HCT116 (cell line): ENCODE measurements at regions not wholly inside any gene's neighbourhood (a gene's known extent, or its start where the extent isn't known, plus 50 kb on each side); places are given as distances from the start of the nearest gene placed in this dataset.

ENCODE experiments used
- CEBPB ChIP-seq: IDR thresholded peaks from 2 replicates; pipeline ENCODE4 v1.6.1; 2012; ENCODE audit warnings: low read depth
- CTCF ChIP-seq, 3 experiments: fragments of 200-600 bp in 1 of 3; sonication (generic) in 1 of 3; IDR thresholded peaks in 2 of 3; conservative IDR thresholded peaks in 1 of 3; 2 replicates each; pipeline ENCODE4 v1.5.1; 2012 to 2017; ENCODE audit warnings: low read depth in 2 of 3, low read length in 2 of 3, antibody characterized with exemption in 1 of 3, borderline replicate concordance in 1 of 3, control low read depth in 1 of 3, mild to moderate bottlenecking in 1 of 3, mixed read lengths in 1 of 3, mixed run types in 1 of 3, moderate library complexity in 1 of 3; ENCODE audit not compliant: insufficient read depth in 1 of 3
- EGR1 ChIP-seq: IDR thresholded peaks from 2 replicates; pipeline ENCODE4 v1.6.1; 2012; ENCODE audit warnings: low read depth
- ELF1 ChIP-seq: IDR thresholded peaks from 2 replicates; pipeline ENCODE4 v1.6.1; 2012; ENCODE audit warnings: low read depth, borderline replicate concordance
- EZH2 ChIP-seq: fragments of 200-600 bp; sonication (generic); IDR thresholded peaks from 2 replicates; pipeline ENCODE4 v1.6.1; 2017; ENCODE audit warnings: antibody characterized with exemption, mixed run types
- POLR2A ChIP-seq: IDR thresholded peaks from 2 replicates; pipeline ENCODE4 v1.7.0; 2011; ENCODE audit warnings: borderline replicate concordance; ENCODE audit not compliant: insufficient read depth, insufficient read length; ENCODE audit errors: extremely low read depth
- POLR2AphosphoS5 ChIP-seq: IDR thresholded peaks from 2 replicates; pipeline ENCODE4 v1.6.1; 2011; ENCODE audit warnings: mild to moderate bottlenecking, low read depth, low read length, moderate library complexity
- RAD21 ChIP-seq: IDR thresholded peaks from 2 replicates; pipeline ENCODE4 v1.6.1; 2012; ENCODE audit warnings: low read depth, mild to moderate bottlenecking
- REST ChIP-seq: IDR thresholded peaks from 2 replicates; pipeline ENCODE4 v1.6.1; 2012; ENCODE audit warnings: low read depth
- SIN3A ChIP-seq: IDR thresholded peaks from 2 replicates; pipeline ENCODE4 v1.6.1; 2012; ENCODE audit warnings: low read depth
- ZFX ChIP-seq: fragments of 450-650 bp; IDR thresholded peaks from 2 replicates; pipeline ENCODE4 v1.6.1; 2017
- TF ChIP-seq, protein P1 (sequence below): IDR thresholded peaks from 2 replicates; pipeline ENCODE4 v1.6.1; 2012

- TF ChIP-seq, protein P1, sequence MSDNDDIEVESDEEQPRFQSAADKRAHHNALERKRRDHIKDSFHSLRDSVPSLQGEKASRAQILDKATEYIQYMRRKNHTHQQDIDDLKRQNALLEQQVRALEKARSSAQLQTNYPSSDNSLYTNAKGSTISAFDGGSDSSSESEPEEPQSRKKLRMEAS, result no peak
- TF ChIP-seq CTCF (IDR thresholded peaks at IDR 0.05 in 2 of 3, conservative IDR thresholded peaks at IDR 0.05 in 1 of 3; ENCODE audit: borderline replicate concordance in 1 of 3, insufficient read depth in 1 of 3, low read depth in 2 of 3, low read length in 2 of 3), result no peak
- TF ChIP-seq EZH2, result no peak
- TF ChIP-seq ZFX, result no peak
- TF ChIP-seq RAD21, result no peak
- TF ChIP-seq REST, result no peak
- TF ChIP-seq POLR2AphosphoS5, result no peak
- no peak for TF ChIP-seq POLR2A
- no peak for TF ChIP-seq CEBPB
- no peak for TF ChIP-seq ELF1
- TF ChIP-seq EGR1, result no peak
- no peak for TF ChIP-seq SIN3A
Observed at GRCh38 chr9:12060811-12061210, 632.4 kb upstream of the TYRP1 start.
